GM18508 (cell line): ENCODE measurements at regions not wholly inside any gene's neighbourhood (a gene's known extent, or its start where the extent isn't known, plus 50 kb on each side); places are given as distances from the start of the nearest gene placed in this dataset.
"Not testable (repeated sequence)": the region's sequence is repeated elsewhere in the genome, so short reads cannot be mapped to it uniquely, and the experiment has no call there.

Experiments
- ATAC-seq: cut with Tn5 transposase; IDR thresholded peaks from one replicate; pipeline ENCODE4 v1.9.1; 2021; ENCODE audit warnings: moderate number of reproducible peaks; ENCODE audit not compliant: insufficient read depth, unreplicated experiment

GRCh38 chr3:154844863-154845262, 235.3 kb upstream of the MME start:
- ATAC-seq = no peak

- no peak for ATAC-seq
Measured at GRCh38 chr3:154843647-154844046, 236.5 kb upstream of the MME start.

GRCh38 chr3:154842536-154842935, 237.6 kb upstream of the MME start:
- no peak for ATAC-seq

GRCh38 chr3:154835639-154836038, 244.5 kb upstream of the MME start:
- ATAC-seq = no peak

GRCh38 chr3:154834831-154835230, 245.3 kb upstream of the MME start:
- not testable (repeated sequence) for ATAC-seq

- no peak for ATAC-seq
Measured at GRCh38 chr3:154829929-154830328, 250.2 kb upstream of the MME start.

- no peak for ATAC-seq
Measured at GRCh38 chr3:154819491-154819890, 260.6 kb upstream of the MME start.

GRCh38 chr3:154818676-154819255, 261.4 kb upstream of the MME start:
- no peak for ATAC-seq

GRCh38 chr3:154810017-154810416, 270.1 kb upstream of the MME start:
- not testable (repeated sequence) for ATAC-seq

GRCh38 chr3:154801729-154802128, 278.4 kb upstream of the MME start:
- no peak for ATAC-seq

GRCh38 chr3:154799800-154800199, 280.3 kb upstream of the MME start:
- ATAC-seq = no peak

- no peak for ATAC-seq
Measured at GRCh38 chr3:154795582-154795981, 284.5 kb upstream of the MME start.

- ATAC-seq = no peak
Measured at GRCh38 chr3:154794814-154795445, 285.2 kb upstream of the MME start.

GRCh38 chr3:154794391-154794790, 285.7 kb upstream of the MME start:
- no peak for ATAC-seq

GRCh38 chr3:154792828-154793227, 287.3 kb upstream of the MME start:
- no peak for ATAC-seq

- no peak for ATAC-seq
Measured at GRCh38 chr3:154791611-154792010, 288.5 kb upstream of the MME start.

GRCh38 chr3:154786724-154787123, 293.4 kb upstream of the MME start:
- no peak for ATAC-seq

- ATAC-seq = no peak
Measured at GRCh38 chr3:154783521-154783931, 296.6 kb upstream of the MME start.

GRCh38 chr3:154783061-154783460, 297.1 kb upstream of the MME start:
- no peak for ATAC-seq

GRCh38 chr3:154782151-154782550, 298.0 kb upstream of the MME start:
- ATAC-seq = no peak

- ATAC-seq = no peak
Measured at GRCh38 chr3:154781595-154781994, 298.5 kb upstream of the MME start.

GRCh38 chr3:154780263-154780662, 299.9 kb upstream of the MME start:
- ATAC-seq = no peak
